NCI-H446 treated with DMSO at 0.1 percent for 48 hours (cell line): ENCODE measurements at regions not wholly inside any gene's neighbourhood (a gene's known extent, or its start where the extent isn't known, plus 50 kb on each side); places are given as distances from the start of the nearest gene placed in this dataset.

ENCODE experiments used
- DNase-seq: peaks from one replicate; lab custom pipeline; 2025; lab: John Stamatoyannopoulos, UW

- no peak for DNase-seq
Measured at GRCh38 chr5:38719403-38719802, 126.4 kb upstream of the OSMR start.

GRCh38 chr5:38719916-38720315 lies 125.9 kb upstream of the OSMR start:
- DNase-seq = no peak

- no peak for DNase-seq
Measured at GRCh38 chr5:38720554-38721361, 125.1 kb upstream of the OSMR start.

GRCh38 chr5:38722918-38723317 lies 122.9 kb upstream of the OSMR start:
- DNase-seq = no peak

GRCh38 chr5:38723426-38723825 lies 122.4 kb upstream of the OSMR start:
- no peak for DNase-seq

GRCh38 chr5:38724301-38725030 lies 121.3 kb upstream of the OSMR start:
- no peak for DNase-seq

GRCh38 chr5:38725371-38725865 lies 120.4 kb upstream of the OSMR start:
- no peak for DNase-seq

GRCh38 chr5:38726279-38726678 lies 119.5 kb upstream of the OSMR start:
- no peak for DNase-seq

GRCh38 chr5:38728029-38728428 lies 117.8 kb upstream of the OSMR start:
- no peak for DNase-seq

- no peak for DNase-seq
Measured at GRCh38 chr5:38731461-38731860, 114.4 kb upstream of the OSMR start.

GRCh38 chr5:38734353-38734752 lies 111.5 kb upstream of the OSMR start:
- no peak for DNase-seq

- no peak for DNase-seq
Measured at GRCh38 chr5:38736089-38736488, 109.7 kb upstream of the OSMR start.

GRCh38 chr5:38737976-38738375 lies 107.8 kb upstream of the OSMR start:
- DNase-seq = no peak

GRCh38 chr5:38739011-38739704 lies 106.7 kb upstream of the OSMR start:
- no peak for DNase-seq

GRCh38 chr5:38739705-38740045 lies 106.1 kb upstream of the OSMR start:
- no peak for DNase-seq

- no peak for DNase-seq
Measured at GRCh38 chr5:38742821-38743220, 103.0 kb upstream of the OSMR start.

- no peak for DNase-seq
Measured at GRCh38 chr5:38743562-38743961, 102.2 kb upstream of the OSMR start.

- DNase-seq = no peak
Measured at GRCh38 chr5:38745836-38746732, 99.7 kb upstream of the OSMR start.

- no peak for DNase-seq
Measured at GRCh38 chr5:38749861-38750260, 96.0 kb upstream of the OSMR start.

- DNase-seq = no peak
Measured at GRCh38 chr5:38751103-38751502, 94.7 kb upstream of the OSMR start.

GRCh38 chr5:38752012-38752536 lies 93.7 kb upstream of the OSMR start:
- no peak for DNase-seq

- no peak for DNase-seq
Measured at GRCh38 chr5:38752622-38753021, 93.2 kb upstream of the OSMR start.
